Chondrocyte (in vitro differentiated cells): ENCODE measurements at regions not wholly inside any gene's neighbourhood (a gene's known extent, or its start where the extent isn't known, plus 50 kb on each side); places are given as distances from the start of the nearest gene placed in this dataset.

Experiments
- DNase-seq: peaks from one replicate; pipeline ENCODE4 v3.0.0; 2021; ENCODE audit warnings: mixed read lengths, low spot score
- H3K27ac Mint-ChIP-seq: one replicate; pipeline ENCODE4 v1.8.0; 2021; ENCODE audit warnings: mild to moderate bottlenecking, moderate library complexity, mixed read lengths; ENCODE audit not compliant: unreplicated experiment
- H3K27me3 Mint-ChIP-seq: 2 replicates; pipeline ENCODE4 v1.8.0; 2021; ENCODE audit warnings: low read depth, mixed read lengths
- H3K36me3 Mint-ChIP-seq: 2 replicates; pipeline ENCODE4 v1.8.0; 2021; ENCODE audit warnings: low read depth, mixed read lengths
- H3K4me1 Mint-ChIP-seq: 2 replicates; pipeline ENCODE4 v1.8.0; 2021; ENCODE audit warnings: low read depth, mild to moderate bottlenecking, mixed read lengths
- H3K4me3 Mint-ChIP-seq: one replicate; pipeline ENCODE4 v1.8.0; 2021; ENCODE audit warnings: mild to moderate bottlenecking, moderate library complexity, mixed read lengths; ENCODE audit not compliant: unreplicated experiment
- H3K9me3 Mint-ChIP-seq: 2 replicates; pipeline ENCODE4 v1.8.0; 2021; ENCODE audit warnings: low read depth, mixed read lengths
- CTCF ChIP-seq: fragments of 200-600 bp; sonication (generic); IDR thresholded peaks from 2 replicates; pipeline ENCODE4 v1.5.0; 2021; ENCODE audit warnings: antibody characterized with exemption, mild to moderate bottlenecking, moderate library complexity

- no peak overlapping the region for H3K27ac Mint-ChIP-seq
- H3K27me3 Mint-ChIP-seq: no peaks in the 10 kb centered on the region
- no peak overlapping the region for H3K4me3 Mint-ChIP-seq
- TF ChIP-seq CTCF: no peak
- peaks cover 20% of the 10 kb centered on the region for H3K9me3 Mint-ChIP-seq
- peaks cover 7% of the 10 kb centered on the region for H3K36me3 Mint-ChIP-seq
- H3K4me1 Mint-ChIP-seq: no peaks in the 10 kb centered on the region
- DNase-seq: no peak
Observed at GRCh38 chr5:105940181-105940580, 1730.6 kb downstream of the EFNA5 start.

GRCh38 chr5:105934171-105934570 is 1736.6 kb downstream of the EFNA5 start:
- H3K27ac Mint-ChIP-seq: no peak overlapping the region
- H3K4me3 Mint-ChIP-seq: no peak overlapping the region
- no peak for TF ChIP-seq CTCF
- DNase-seq: no peak
- peaks cover 32% of the 10 kb centered on the region for H3K4me1 Mint-ChIP-seq
- H3K27me3 Mint-ChIP-seq: no peaks in the 10 kb centered on the region
- H3K9me3 Mint-ChIP-seq: peaks cover 31% of the 10 kb centered on the region
- H3K36me3 Mint-ChIP-seq: peaks cover 9% of the 10 kb centered on the region

GRCh38 chr5:105931881-105932421 is 1738.8 kb downstream of the EFNA5 start:
- no peak for DNase-seq
- Mint-ChIP-seq H3K36me3 (peaks cover 2% of the 10 kb centered on the region), H3K4me3 (peak overlapping the region; percentile 7), H3K4me1 (peaks cover 32% of the 10 kb centered on the region), H3K27me3 (no peaks in the 10 kb centered on the region), H3K9me3 (peaks cover 18% of the 10 kb centered on the region), H3K27ac (peak overlapping the region; percentile 65)
- no peak for TF ChIP-seq CTCF

- no peak for DNase-seq
- Mint-ChIP-seq H3K4me1 (peaks cover 32% of the 10 kb centered on the region), H3K27ac (no peak overlapping the region), H3K4me3 (no peak overlapping the region), H3K9me3 (peaks cover 12% of the 10 kb centered on the region), H3K36me3 (peaks cover 2% of the 10 kb centered on the region), H3K27me3 (no peaks in the 10 kb centered on the region)
- TF ChIP-seq CTCF: no peak
Observed at GRCh38 chr5:105929858-105930257, 1740.9 kb downstream of the EFNA5 start.

GRCh38 chr5:105924366-105924765 is 1746.4 kb downstream of the EFNA5 start:
- no peak for DNase-seq
- H3K36me3 Mint-ChIP-seq: no peaks in the 10 kb centered on the region
- H3K4me3 Mint-ChIP-seq: no peak overlapping the region
- no peak overlapping the region for H3K27ac Mint-ChIP-seq
- no peaks in the 10 kb centered on the region for H3K27me3 Mint-ChIP-seq
- no peak for TF ChIP-seq CTCF
- peaks cover 7% of the 10 kb centered on the region for H3K4me1 Mint-ChIP-seq
- peaks cover 4% of the 10 kb centered on the region for H3K9me3 Mint-ChIP-seq
